ENCODE measurements at regions not wholly inside any gene's neighbourhood (a gene's known extent, or its start where the extent isn't known, plus 50 kb on each side); places are given as distances from the start of the nearest gene placed in this dataset.

GRCh38 chr12:30822385-30823155 lies 67.8 kb upstream of the CAPRIN2 start:
- peaks cover 21% of the 10 kb centered on the region for H3K4me1 Mint-ChIP-seq
- CTCF ChIA-PET: interaction anchor here (0.5 to 1.1 kb wide), 2 partner anchors 25 to 449 kb away, joined by 3 to 4 read pairs; no protein-coding TSS in a partner anchor
- peaks cover 78% of the 10 kb centered on the region for H3K27me3 Mint-ChIP-seq
- H3K27ac Mint-ChIP-seq: no peak overlapping the region
- H3K4me3 Mint-ChIP-seq: peak overlapping the region; percentile 75
- no peaks in the 10 kb centered on the region for H3K36me3 Mint-ChIP-seq
- DNase-seq: peak; percentile 54
- no peaks in the 10 kb centered on the region for H3K9me3 Mint-ChIP-seq

GRCh38 chr12:30820406-30820946 lies 65.7 kb upstream of the CAPRIN2 start:
- CTCF ChIA-PET: no interaction called here

GRCh38 chr12:30818562-30818961 lies 63.8 kb upstream of the CAPRIN2 start:
- Mint-ChIP-seq H3K27ac (no peak overlapping the region), H3K9me3 (no peaks in the 10 kb centered on the region), H3K4me1 (peaks cover 17% of the 10 kb centered on the region), H3K36me3 (no peaks in the 10 kb centered on the region), H3K4me3 (no peak overlapping the region), H3K27me3 (peaks cover 76% of the 10 kb centered on the region)
- DNase-seq: no peak
- CTCF ChIA-PET: no interaction called here

More at GRCh38 chr12:30820406-30820946, 65.7 kb upstream of the CAPRIN2 start:
- peaks cover 21% of the 10 kb centered on the region for H3K4me1 Mint-ChIP-seq
- no peaks in the 10 kb centered on the region for H3K36me3 Mint-ChIP-seq
- H3K27ac Mint-ChIP-seq: no peak overlapping the region
- no peaks in the 10 kb centered on the region for H3K9me3 Mint-ChIP-seq
- DNase-seq: no peak
- no peak overlapping the region for H3K4me3 Mint-ChIP-seq
- H3K27me3 Mint-ChIP-seq: peaks cover 90% of the 10 kb centered on the region

GRCh38 chr12:30816742-30817465 lies 62.2 kb upstream of the CAPRIN2 start:
- Mint-ChIP-seq H3K27me3 (peaks cover 67% of the 10 kb centered on the region), H3K4me3 (no peak overlapping the region), H3K4me1 (peaks cover 2% of the 10 kb centered on the region), H3K9me3 (no peaks in the 10 kb centered on the region), H3K27ac (no peak overlapping the region), H3K36me3 (no peaks in the 10 kb centered on the region)
- CTCF ChIA-PET: no interaction called here
- DNase-seq: no peak

- peaks cover 47% of the 10 kb centered on the region for H3K27me3 Mint-ChIP-seq
- H3K36me3 Mint-ChIP-seq: no peaks in the 10 kb centered on the region
- no peak overlapping the region for H3K4me3 Mint-ChIP-seq
- no peak for DNase-seq
- H3K9me3 Mint-ChIP-seq: no peaks in the 10 kb centered on the region
- CTCF ChIA-PET: interaction anchor here (0.6 kb wide), 1 partner anchor 1721 kb away, joined by 3 read pairs; no protein-coding TSS in a partner anchor
- no peaks in the 10 kb centered on the region for H3K4me1 Mint-ChIP-seq
- H3K27ac Mint-ChIP-seq: no peak overlapping the region
Measured at GRCh38 chr12:30814295-30814655, 59.5 kb upstream of the CAPRIN2 start.

GRCh38 chr12:30813525-30814294 lies 59.0 kb upstream of the CAPRIN2 start:
- Mint-ChIP-seq H3K4me1 (no peaks in the 10 kb centered on the region), H3K36me3 (no peaks in the 10 kb centered on the region), H3K27ac (no peak overlapping the region), H3K4me3 (no peak overlapping the region), H3K27me3 (peaks cover 41% of the 10 kb centered on the region), H3K9me3 (no peaks in the 10 kb centered on the region)
- CTCF ChIA-PET: no interaction called here
- no peak for DNase-seq

GRCh38 chr12:30811966-30812365 lies 57.2 kb upstream of the CAPRIN2 start:
- Mint-ChIP-seq H3K4me3 (no peak overlapping the region), H3K9me3 (no peaks in the 10 kb centered on the region), H3K36me3 (no peaks in the 10 kb centered on the region), H3K4me1 (no peaks in the 10 kb centered on the region), H3K27ac (no peak overlapping the region), H3K27me3 (peaks cover 27% of the 10 kb centered on the region)
- no peak for DNase-seq
- CTCF ChIA-PET: no interaction called here

- Mint-ChIP-seq H3K27ac (no peak overlapping the region), H3K4me1 (no peaks in the 10 kb centered on the region), H3K9me3 (no peaks in the 10 kb centered on the region), H3K4me3 (no peak overlapping the region), H3K36me3 (no peaks in the 10 kb centered on the region), H3K27me3 (peaks cover 16% of the 10 kb centered on the region)
- CTCF ChIA-PET: no interaction called here
- no peak for DNase-seq
Measured at GRCh38 chr12:30810918-30811317, 56.2 kb upstream of the CAPRIN2 start.

- CTCF ChIA-PET: interaction anchor here (0.6 to 2.0 kb wide), 6 partner anchors 16 to 1933 kb away, joined by 3 to 6 read pairs (median 4); no protein-coding TSS in a partner anchor
- Mint-ChIP-seq H3K4me1 (no peaks in the 10 kb centered on the region), H3K27ac (no peak overlapping the region), H3K27me3 (peaks cover 15% of the 10 kb centered on the region), H3K36me3 (no peaks in the 10 kb centered on the region), H3K9me3 (no peaks in the 10 kb centered on the region), H3K4me3 (no peak overlapping the region)
- DNase-seq: no peak
Measured at GRCh38 chr12:30807695-30808034, 52.9 kb upstream of the CAPRIN2 start.

- Mint-ChIP-seq H3K36me3 (no peaks in the 10 kb centered on the region), H3K4me1 (no peaks in the 10 kb centered on the region), H3K27me3 (peaks cover 10% of the 10 kb centered on the region), H3K4me3 (no peak overlapping the region), H3K9me3 (no peaks in the 10 kb centered on the region), H3K27ac (no peak overlapping the region)
- CTCF ChIA-PET: interaction anchor here (0.6 to 2.0 kb wide), 6 partner anchors 11 to 1287 kb away, joined by 3 to 6 read pairs (median 4); no protein-coding TSS in a partner anchor
- DNase-seq: peak; percentile 33
Measured at GRCh38 chr12:30806989-30807694, 52.4 kb upstream of the CAPRIN2 start.

GRCh38 chr12:30805959-30806358 lies 51.2 kb upstream of the CAPRIN2 start:
- Mint-ChIP-seq H3K9me3 (no peaks in the 10 kb centered on the region), H3K27ac (no peak overlapping the region), H3K36me3 (no peaks in the 10 kb centered on the region), H3K27me3 (peaks cover 9% of the 10 kb centered on the region), H3K4me1 (no peaks in the 10 kb centered on the region), H3K4me3 (no peak overlapping the region)
- no peak for DNase-seq
- CTCF ChIA-PET: no interaction called here

Data from activated naive CD4-positive, alpha-beta T cell treated with anti-CD3 and anti-CD28 coated beads, Interleukin-2, amount 10 ng/mL, durations not matched to agents 7 days and 5 days (primary cell).